ENCODE measurements at regions not wholly inside any gene's neighbourhood (a gene's known extent, or its start where the extent isn't known, plus 50 kb on each side); places are given as distances from the start of the nearest gene placed in this dataset.

GRCh38 chr2:237228281-237228625 lies 142.6 kb downstream of the COPS8 start:
- TF ChIP-seq CTCF (IDR thresholded peaks at IDR 0.05) (no peak), EP300 (IDR thresholded peaks at IDR 0.05) (no peak)

Data from ovary (tissue), 3 donors.